ENCODE measurements at regions not wholly inside any gene's neighbourhood (a gene's known extent, or its start where the extent isn't known, plus 50 kb on each side); places are given as distances from the start of the nearest gene placed in this dataset.

DNA sequence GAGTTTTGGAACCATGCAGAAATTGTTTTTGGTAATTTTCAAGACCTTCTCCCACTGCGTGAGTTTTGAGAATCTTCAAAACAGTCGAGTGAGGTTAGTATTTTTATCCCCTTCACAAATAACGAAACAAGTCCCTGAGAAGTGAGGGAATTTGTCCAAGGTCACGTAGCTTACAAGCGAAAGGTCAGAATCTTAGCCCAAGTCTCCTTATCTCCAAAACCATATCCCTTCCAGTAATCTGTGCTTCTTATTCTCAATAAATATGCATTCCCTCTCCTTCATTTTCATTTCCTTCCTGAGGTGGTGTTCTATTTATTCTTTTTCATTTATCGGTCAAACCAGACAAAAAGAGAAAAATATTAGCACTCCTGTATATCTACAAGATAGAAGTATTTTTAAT, 163.6 kb downstream of the MREG start:
- H3K9ac ChIP-seq (ENCODE audit: insufficient read depth, low read depth, low read length) = no peak overlapping the region
- in situ Hi-C loops (cut with HindIII; ENCODE audit: extremely low pct_ligation_motif_present, low pct_unique_long_range_greater_than_20kb) = no loop called here
- CTCF ChIA-PET (ENCODE audit: low intra/inter-chr PET ratio, low total read pairs) = no interaction called here
- H3K36me3 ChIP-seq (replicated peaks in 1 of 2; ENCODE audit: control insufficient read depth in 1 of 2, insufficient read depth in 2 of 2, low read length in 2 of 2) = no peaks in the 10 kb centered on the region
- POLR2A ChIA-PET = no interaction called here
- no peaks in the 10 kb centered on the region for H3K79me2 ChIP-seq (ENCODE audit: insufficient read depth, low read length)
- DNase-seq (ENCODE audit: low spot score) (no peak), FAIRE-seq (no peak), ATAC-seq (no peak)
- no peak overlapping the region for H3K4me2 ChIP-seq (ENCODE audit: low read depth, low read length)
- intact Hi-C loops (cut with micrococcal nuclease; ENCODE audit: unreplicated experiment) = no loop called here
- H3K27ac ChIP-seq (ENCODE audit: extremely low read length, insufficient read depth, low read length) = no peak overlapping the region
- BruUV-seq (replicated peaks) = no TSS peak
- no peaks in the 10 kb centered on the region for H4K20me1 ChIP-seq (ENCODE audit: insufficient read depth, low read length)
- peaks cover 17% of the 10 kb centered on the region for H3K9me3 ChIP-seq (ENCODE audit: low read length)
- no peaks in the 10 kb centered on the region for H3K27me3 ChIP-seq (ENCODE audit: control insufficient read depth in 1 of 2, insufficient read depth in 2 of 2, low read length in 2 of 2)
- no peak overlapping the region for H2AFZ ChIP-seq (ENCODE audit: low read length)
- no peak overlapping the region for H3K4me3 ChIP-seq (replicated peaks in 1 of 3; ENCODE audit: insufficient read depth in 1 of 3, low read depth in 2 of 3, low read length in 3 of 3)
- H3K4me1 ChIP-seq (ENCODE audit: insufficient read depth, low read length) = peaks cover 18% of the 10 kb centered on the region
- WGBS (ENCODE audit: low lambda C conversion rate) = 95% methylated on average over 6 of the region's 6 CpGs
- TF ChIP-seq SAP130 (CRISPR knock-in tag; IDR thresholded peaks at IDR 0.05; ENCODE audit: low read depth) (no peak), RCOR2 (CRISPR knock-in tag; IDR thresholded peaks at IDR 0.05) (no peak), ZNF790 (CRISPR knock-in tag; IDR thresholded peaks at IDR 0.05; ENCODE audit: borderline replicate concordance) (no peak), ZNF580 (CRISPR knock-in tag; IDR thresholded peaks at IDR 0.05; ENCODE audit: borderline replicate concordance, low read depth) (no peak), ZNF788 (CRISPR knock-in tag; IDR thresholded peaks at IDR 0.05; ENCODE audit: borderline replicate concordance) (no peak), ZNF547 (CRISPR knock-in tag; IDR thresholded peaks at IDR 0.05) (no peak), ZNF335 (CRISPR knock-in tag; IDR thresholded peaks at IDR 0.05) (no peak), RFX1 (IDR thresholded peaks at IDR 0.05) (no peak), ZFP36 (IDR thresholded peaks at IDR 0.05; ENCODE audit: borderline replicate concordance, low read depth, low read length, partially characterized antibody) (no peak), ZNF672 (CRISPR knock-in tag; IDR thresholded peaks at IDR 0.05) (no peak), IRF2 (CRISPR knock-in tag; IDR thresholded peaks at IDR 0.05) (no peak), ZFP37 (CRISPR knock-in tag; IDR thresholded peaks at IDR 0.05; ENCODE audit: borderline replicate concordance) (no peak), FOXC1 (CRISPR knock-in tag; IDR thresholded peaks at IDR 0.05; ENCODE audit: borderline replicate concordance) (no peak), KDM6A (CRISPR knock-in tag; IDR thresholded peaks at IDR 0.05; ENCODE audit: low read depth) (no peak), ZNF770 (CRISPR knock-in tag; IDR thresholded peaks at IDR 0.05) (no peak), POGK (CRISPR knock-in tag; conservative IDR thresholded peaks at IDR 0.05) (no peak)
- TF ChIP-seq, protein P1, sequence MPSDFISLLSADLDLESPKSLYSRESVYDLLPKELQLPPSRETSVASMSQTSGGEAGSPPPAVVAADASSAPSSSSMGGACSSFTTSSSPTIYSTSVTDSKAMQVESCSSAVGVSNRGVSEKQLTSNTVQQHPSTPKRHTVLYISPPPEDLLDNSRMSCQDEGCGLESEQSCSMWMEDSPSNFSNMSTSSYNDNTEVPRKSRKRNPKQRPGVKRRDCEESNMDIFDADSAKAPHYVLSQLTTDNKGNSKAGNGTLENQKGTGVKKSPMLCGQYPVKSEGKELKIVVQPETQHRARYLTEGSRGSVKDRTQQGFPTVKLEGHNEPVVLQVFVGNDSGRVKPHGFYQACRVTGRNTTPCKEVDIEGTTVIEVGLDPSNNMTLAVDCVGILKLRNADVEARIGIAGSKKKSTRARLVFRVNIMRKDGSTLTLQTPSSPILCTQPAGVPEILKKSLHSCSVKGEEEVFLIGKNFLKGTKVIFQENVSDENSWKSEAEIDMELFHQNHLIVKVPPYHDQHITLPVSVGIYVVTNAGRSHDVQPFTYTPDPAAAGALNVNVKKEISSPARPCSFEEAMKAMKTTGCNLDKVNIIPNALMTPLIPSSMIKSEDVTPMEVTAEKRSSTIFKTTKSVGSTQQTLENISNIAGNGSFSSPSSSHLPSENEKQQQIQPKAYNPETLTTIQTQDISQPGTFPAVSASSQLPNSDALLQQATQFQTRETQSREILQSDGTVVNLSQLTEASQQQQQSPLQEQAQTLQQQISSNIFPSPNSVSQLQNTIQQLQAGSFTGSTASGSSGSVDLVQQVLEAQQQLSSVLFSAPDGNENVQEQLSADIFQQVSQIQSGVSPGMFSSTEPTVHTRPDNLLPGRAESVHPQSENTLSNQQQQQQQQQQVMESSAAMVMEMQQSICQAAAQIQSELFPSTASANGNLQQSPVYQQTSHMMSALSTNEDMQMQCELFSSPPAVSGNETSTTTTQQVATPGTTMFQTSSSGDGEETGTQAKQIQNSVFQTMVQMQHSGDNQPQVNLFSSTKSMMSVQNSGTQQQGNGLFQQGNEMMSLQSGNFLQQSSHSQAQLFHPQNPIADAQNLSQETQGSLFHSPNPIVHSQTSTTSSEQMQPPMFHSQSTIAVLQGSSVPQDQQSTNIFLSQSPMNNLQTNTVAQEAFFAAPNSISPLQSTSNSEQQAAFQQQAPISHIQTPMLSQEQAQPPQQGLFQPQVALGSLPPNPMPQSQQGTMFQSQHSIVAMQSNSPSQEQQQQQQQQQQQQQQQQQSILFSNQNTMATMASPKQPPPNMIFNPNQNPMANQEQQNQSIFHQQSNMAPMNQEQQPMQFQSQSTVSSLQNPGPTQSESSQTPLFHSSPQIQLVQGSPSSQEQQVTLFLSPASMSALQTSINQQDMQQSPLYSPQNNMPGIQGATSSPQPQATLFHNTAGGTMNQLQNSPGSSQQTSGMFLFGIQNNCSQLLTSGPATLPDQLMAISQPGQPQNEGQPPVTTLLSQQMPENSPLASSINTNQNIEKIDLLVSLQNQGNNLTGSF (CRISPR knock-in tag; IDR thresholded peaks at IDR 0.05) = no peak

Measured in HepG2 (cell line).